ENCODE measurements at regions not wholly inside any gene's neighbourhood (a gene's known extent, or its start where the extent isn't known, plus 50 kb on each side); places are given as distances from the start of the nearest gene placed in this dataset.

GRCh38 chr4:41430792-41431191 lies 107.2 kb upstream of the LIMCH1 start:
- no peaks in the 10 kb centered on the region for H3K36me3 ChIP-seq
- peak overlapping the region; percentile 82 for H3K27ac ChIP-seq (replicated peaks)
- no peaks in the 10 kb centered on the region for H3K27me3 ChIP-seq (ENCODE audit: low read depth)
- H3K4me1 ChIP-seq: peaks cover 94% of the 10 kb centered on the region
- intact Hi-C loops (cut with micrococcal nuclease): no loop called here
- DNase-seq: no peak
- TF ChIP-seq, protein P1, sequence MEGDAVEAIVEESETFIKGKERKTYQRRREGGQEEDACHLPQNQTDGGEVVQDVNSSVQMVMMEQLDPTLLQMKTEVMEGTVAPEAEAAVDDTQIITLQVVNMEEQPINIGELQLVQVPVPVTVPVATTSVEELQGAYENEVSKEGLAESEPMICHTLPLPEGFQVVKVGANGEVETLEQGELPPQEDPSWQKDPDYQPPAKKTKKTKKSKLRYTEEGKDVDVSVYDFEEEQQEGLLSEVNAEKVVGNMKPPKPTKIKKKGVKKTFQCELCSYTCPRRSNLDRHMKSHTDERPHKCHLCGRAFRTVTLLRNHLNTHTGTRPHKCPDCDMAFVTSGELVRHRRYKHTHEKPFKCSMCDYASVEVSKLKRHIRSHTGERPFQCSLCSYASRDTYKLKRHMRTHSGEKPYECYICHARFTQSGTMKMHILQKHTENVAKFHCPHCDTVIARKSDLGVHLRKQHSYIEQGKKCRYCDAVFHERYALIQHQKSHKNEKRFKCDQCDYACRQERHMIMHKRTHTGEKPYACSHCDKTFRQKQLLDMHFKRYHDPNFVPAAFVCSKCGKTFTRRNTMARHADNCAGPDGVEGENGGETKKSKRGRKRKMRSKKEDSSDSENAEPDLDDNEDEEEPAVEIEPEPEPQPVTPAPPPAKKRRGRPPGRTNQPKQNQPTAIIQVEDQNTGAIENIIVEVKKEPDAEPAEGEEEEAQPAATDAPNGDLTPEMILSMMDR (IDR thresholded peaks at IDR 0.05; ENCODE audit: borderline replicate concordance): no peak
- H3K4me3 ChIP-seq: no peak overlapping the region
- H3K9me3 ChIP-seq (replicated peaks): peaks cover 5% of the 10 kb centered on the region

- H3K36me3 ChIP-seq: no peaks in the 10 kb centered on the region
- no peak overlapping the region for H3K4me3 ChIP-seq
- no peak for DNase-seq
- peaks cover 5% of the 10 kb centered on the region for H3K9me3 ChIP-seq (replicated peaks)
- H3K27ac ChIP-seq (replicated peaks): peak overlapping the region; percentile 82
- intact Hi-C loops (cut with micrococcal nuclease): no loop called here
- H3K27me3 ChIP-seq (ENCODE audit: low read depth): no peaks in the 10 kb centered on the region
- TF ChIP-seq, protein P1 (IDR thresholded peaks at IDR 0.05; ENCODE audit: borderline replicate concordance): no peak
- peaks cover 97% of the 10 kb centered on the region for H3K4me1 ChIP-seq
These were observed 106.7 kb upstream of the LIMCH1 start for GRCh38 chr4:41431276-41431675.

GRCh38 chr4:41432219-41432618 lies 105.7 kb upstream of the LIMCH1 start:
- peaks cover 5% of the 10 kb centered on the region for H3K9me3 ChIP-seq (replicated peaks)
- no peaks in the 10 kb centered on the region for H3K27me3 ChIP-seq (ENCODE audit: low read depth)
- no peak for DNase-seq
- intact Hi-C loops (cut with micrococcal nuclease): no loop called here
- H3K4me1 ChIP-seq: peaks cover 97% of the 10 kb centered on the region
- H3K27ac ChIP-seq (replicated peaks): peak overlapping the region; percentile 82
- TF ChIP-seq, protein P1 (IDR thresholded peaks at IDR 0.05; ENCODE audit: borderline replicate concordance): no peak
- H3K4me3 ChIP-seq: no peak overlapping the region
- no peaks in the 10 kb centered on the region for H3K36me3 ChIP-seq

DNA sequence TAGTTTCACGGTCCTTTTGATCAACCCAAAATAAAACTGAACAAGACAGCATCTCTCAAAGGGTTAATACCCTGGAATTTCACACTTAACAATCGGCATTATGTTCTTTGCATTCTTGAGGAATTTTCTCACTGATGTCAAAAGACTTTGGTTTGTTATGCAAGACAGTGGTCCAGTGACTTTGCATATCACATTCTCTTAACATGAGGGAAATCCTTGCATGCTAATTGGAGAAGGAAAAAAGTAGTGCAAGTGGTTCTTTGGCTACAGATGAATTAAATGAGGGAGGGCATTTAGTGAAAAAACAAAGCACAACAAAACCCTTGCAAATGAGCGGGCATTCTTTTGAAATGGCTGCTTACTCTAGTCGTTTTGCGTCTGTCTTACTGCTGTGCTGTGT lies 105.1 kb upstream of the LIMCH1 start:
- Histone ChIP-seq H3K4me1 (peaks cover 97% of the 10 kb centered on the region), H3K27ac (replicated peaks) (peak overlapping the region; percentile 82), H3K4me3 (no peak overlapping the region), H3K27me3 (ENCODE audit: low read depth) (no peaks in the 10 kb centered on the region), H3K36me3 (no peaks in the 10 kb centered on the region), H3K9me3 (replicated peaks) (peaks cover 5% of the 10 kb centered on the region)
- DNase-seq: no peak
- TF ChIP-seq, protein P1 (IDR thresholded peaks at IDR 0.05; ENCODE audit: borderline replicate concordance): no peak
- intact Hi-C loops (cut with micrococcal nuclease): no loop called here

GRCh38 chr4:41433361-41433760 lies 104.6 kb upstream of the LIMCH1 start:
- TF ChIP-seq, protein P1 (IDR thresholded peaks at IDR 0.05; ENCODE audit: borderline replicate concordance): no peak
- Histone ChIP-seq H3K27ac (replicated peaks) (peak overlapping the region; percentile 82), H3K9me3 (replicated peaks) (peaks cover 5% of the 10 kb centered on the region), H3K27me3 (ENCODE audit: low read depth) (no peaks in the 10 kb centered on the region), H3K4me3 (no peak overlapping the region), H3K4me1 (peaks cover 97% of the 10 kb centered on the region), H3K36me3 (no peaks in the 10 kb centered on the region)
- intact Hi-C loops (cut with micrococcal nuclease): no loop called here
- DNase-seq: no peak

GRCh38 chr4:41435510-41435909 lies 102.4 kb upstream of the LIMCH1 start:
- Histone ChIP-seq H3K9me3 (replicated peaks) (no peaks in the 10 kb centered on the region), H3K4me1 (peaks cover 91% of the 10 kb centered on the region), H3K36me3 (no peaks in the 10 kb centered on the region), H3K4me3 (no peak overlapping the region), H3K27ac (replicated peaks) (peak overlapping the region; percentile 81), H3K27me3 (ENCODE audit: low read depth) (no peaks in the 10 kb centered on the region)
- TF ChIP-seq, protein P1 (IDR thresholded peaks at IDR 0.05; ENCODE audit: borderline replicate concordance): no peak
- intact Hi-C loops (cut with micrococcal nuclease): no loop called here
- DNase-seq: no peak

Measured in left ventricle myocardium inferior (tissue), 1 donor.